Tibial nerve (tissue), 4 donors: ENCODE measurements at regions not wholly inside any gene's neighbourhood (a gene's known extent, or its start where the extent isn't known, plus 50 kb on each side); places are given as distances from the start of the nearest gene placed in this dataset.

ENCODE experiments used
- DNase-seq, 2 donors: peaks; one replicate each; pipeline ENCODE4 v3.0.0-alpha.2; 2019; ENCODE audit warnings: low spot score in 2 of 2
- H3K27ac ChIP-seq, 4 donors: fragments of 200-600 bp; sonication (generic) in 3 of 4; one replicate each; pipeline ENCODE4 v1.5.1; 2017 to 2019; ENCODE audit warnings: mild to moderate bottlenecking in 1 of 4
- H3K27me3 ChIP-seq, 2 donors: fragments of 200-600 bp; sonication (generic) in 1 of 2; one replicate each; pipeline versions ENCODE4 v1.5.1 to v1.6.0; 2017 to 2019
- H3K36me3 ChIP-seq, 3 donors: fragments of 200-600 bp; sonication (generic); one replicate each; pipeline ENCODE4 v1.5.1; 2018 to 2019
- H3K4me1 ChIP-seq, 4 donors: fragments of 200-600 bp; sonication (generic) in 3 of 4; one replicate each; pipeline ENCODE4 v1.5.1; 2017 to 2019
- H3K4me3 ChIP-seq, 4 donors: fragments of 200-600 bp; sonication (generic) in 3 of 4; one replicate each; pipeline ENCODE4 v1.5.1; 2017 to 2019; ENCODE audit warnings: mild to moderate bottlenecking in 1 of 4, moderate library complexity in 1 of 4
- H3K9me3 ChIP-seq, 4 donors: fragments of 200-600 bp; sonication (generic) in 3 of 4; one replicate each; pipeline ENCODE4 v1.5.1; 2017 to 2019
- CTCF ChIP-seq, 5 experiments: fragments of 200-600 bp in 3 of 5; fragments of 450-650 bp in 2 of 5; sonication (generic) in 3 of 5; IDR thresholded peaks; one replicate each; pipeline ENCODE4 v1.5.1; 2016 to 2019; ENCODE audit warnings: antibody characterized with exemption in 5 of 5, mild to moderate bottlenecking in 3 of 5, moderate library complexity in 2 of 5
- EP300 ChIP-seq, 2 donors: sonication (generic); formaldehyde crosslinking; IDR thresholded peaks; one replicate each; pipeline ENCODE4 v1.6.1; 2017; ENCODE audit warnings: antibody characterized with exemption in 2 of 2, mild to moderate bottlenecking in 1 of 2
- POLR2A ChIP-seq, 2 donors: fragments of 450-650 bp; IDR thresholded peaks; one replicate each; pipeline ENCODE4 v1.6.1; 2017; ENCODE audit warnings: antibody characterized with exemption in 2 of 2, mild to moderate bottlenecking in 2 of 2, moderate library complexity in 2 of 2
- WGBS, 2 donors: methylation state at CpG; one replicate each; pipeline ENCODE4 v1.1.5; 2018; 5-methylcytosine and 5-hydroxymethylcytosine counted together

DNA sequence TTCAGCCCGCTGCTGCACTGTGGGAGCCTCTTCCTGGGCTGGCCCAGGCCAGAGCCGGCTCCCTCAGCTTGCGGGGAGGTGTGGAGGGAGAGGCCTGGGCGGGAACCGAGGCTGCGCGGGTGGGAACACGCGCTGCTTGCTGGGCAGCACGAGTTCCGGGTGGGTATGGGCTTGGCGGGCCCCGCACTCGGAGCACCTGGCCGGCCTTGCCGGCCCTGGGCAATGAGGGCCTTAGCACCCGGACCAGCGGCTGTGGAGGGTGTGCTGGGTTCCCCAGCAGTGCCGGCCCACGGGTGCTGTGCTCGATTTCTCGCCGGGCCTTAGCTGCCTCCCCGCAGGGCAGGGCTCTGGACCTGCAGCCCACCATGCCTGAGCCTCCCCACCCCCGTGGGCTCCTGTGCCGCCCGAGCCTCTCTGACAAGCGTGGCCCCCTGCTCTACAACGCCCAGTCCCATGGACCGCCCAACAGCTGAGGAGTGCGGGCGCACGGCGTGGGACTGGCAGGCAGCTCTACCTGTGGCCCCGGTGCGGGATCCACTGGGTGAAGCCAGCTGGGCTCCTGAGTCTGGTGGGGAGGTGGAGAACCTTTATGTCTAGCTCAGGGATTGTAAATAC, 1366.4 kb upstream of the NUDT12 start:
- no peak for TF ChIP-seq EP300 (IDR thresholded peaks at IDR 0.05)
- TF ChIP-seq CTCF (IDR thresholded peaks at IDR 0.05): no peak
- TF ChIP-seq POLR2A (IDR thresholded peaks at IDR 0.05): no peak
- H3K27ac ChIP-seq: no peak overlapping the region
- DNase-seq: no peak
- WGBS, 2 donors: 95 to 96% methylated on average over 14 to 36 of the region's 36 CpGs
- no peaks in the 10 kb centered on the region for H3K27me3 ChIP-seq
- peaks cover 0 to 10% (median 0%) of the 10 kb centered on the region in 4 donors for H3K9me3 ChIP-seq
- no peaks in the 10 kb centered on the region for H3K36me3 ChIP-seq
- H3K4me3 ChIP-seq: no peak overlapping the region
- no peaks in the 10 kb centered on the region for H3K4me1 ChIP-seq

- no peak for TF ChIP-seq EP300 (IDR thresholded peaks at IDR 0.05)
- no peak for TF ChIP-seq CTCF (IDR thresholded peaks at IDR 0.05)
- no peak for TF ChIP-seq POLR2A (IDR thresholded peaks at IDR 0.05)
- no peak overlapping the region for H3K4me3 ChIP-seq
- no peak overlapping the region for H3K27ac ChIP-seq
- no peaks in the 10 kb centered on the region for H3K4me1 ChIP-seq
- no peak for DNase-seq
- no peaks in the 10 kb centered on the region for H3K36me3 ChIP-seq
- H3K9me3 ChIP-seq: no peaks in the 10 kb centered on the region
- H3K27me3 ChIP-seq: no peaks in the 10 kb centered on the region
- WGBS, 2 donors: 75 to 91% methylated on average over 1 of the region's 1 CpG
Measured at GRCh38 chr5:104915226-104915625, 1352.6 kb upstream of the NUDT12 start.

- WGBS, 2 donors: 85 to 88% methylated on average over 2 of the region's 2 CpGs
- H3K9me3 ChIP-seq: no peaks in the 10 kb centered on the region
- no peak overlapping the region for H3K4me3 ChIP-seq
- H3K4me1 ChIP-seq: no peaks in the 10 kb centered on the region
- no peak for DNase-seq
- H3K27me3 ChIP-seq: no peaks in the 10 kb centered on the region
- no peak overlapping the region for H3K27ac ChIP-seq
- H3K36me3 ChIP-seq: no peaks in the 10 kb centered on the region
- TF ChIP-seq POLR2A (IDR thresholded peaks at IDR 0.05) (no peak), EP300 (IDR thresholded peaks at IDR 0.05) (no peak), CTCF (IDR thresholded peaks at IDR 0.05) (no peak)
Measured at GRCh38 chr5:104914536-104915070, 1352.0 kb upstream of the NUDT12 start.

DNA sequence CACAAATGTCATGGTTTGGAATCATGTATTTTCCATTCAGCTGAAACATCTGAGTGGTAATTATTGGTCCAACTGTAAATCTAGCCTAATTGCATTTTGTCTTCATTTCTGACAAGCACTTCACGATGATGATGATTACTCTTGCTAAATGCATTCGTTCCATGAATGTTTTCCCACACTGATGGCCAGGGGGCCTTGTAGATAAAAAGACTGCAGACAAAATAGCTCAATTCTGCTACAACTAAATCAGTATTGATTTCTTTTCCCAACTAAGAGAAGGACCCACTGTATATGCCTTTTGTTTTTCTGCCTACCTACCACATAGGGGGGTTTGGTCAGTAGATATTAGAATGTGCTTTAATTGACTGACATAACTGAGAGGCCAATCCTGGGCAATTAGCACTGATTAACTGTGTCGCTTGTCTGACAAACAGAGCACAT, 1351.3 kb upstream of the NUDT12 start:
- WGBS, 2 donors: 66 to 77% methylated on average over 3 of the region's 3 CpGs
- no peak overlapping the region for H3K27ac ChIP-seq
- DNase-seq: no peak
- no peaks in the 10 kb centered on the region for H3K27me3 ChIP-seq
- TF ChIP-seq EP300 (IDR thresholded peaks at IDR 0.05): no peak
- no peak for TF ChIP-seq CTCF (IDR thresholded peaks at IDR 0.05)
- TF ChIP-seq POLR2A (IDR thresholded peaks at IDR 0.05): no peak
- H3K4me1 ChIP-seq: no peaks in the 10 kb centered on the region
- H3K4me3 ChIP-seq: no peak overlapping the region
- H3K36me3 ChIP-seq: no peaks in the 10 kb centered on the region
- no peaks in the 10 kb centered on the region for H3K9me3 ChIP-seq

- Histone ChIP-seq H3K27me3 (no peaks in the 10 kb centered on the region), H3K36me3 (no peaks in the 10 kb centered on the region), H3K9me3 (no peaks in the 10 kb centered on the region), H3K27ac (no peak overlapping the region), H3K4me3 (no peak overlapping the region), H3K4me1 (no peaks in the 10 kb centered on the region)
- no peak for DNase-seq
- 18 to 36% methylated on average over 2 of the region's 2 CpGs for WGBS, 2 donors
- TF ChIP-seq CTCF (IDR thresholded peaks at IDR 0.05): no peak
- TF ChIP-seq POLR2A (IDR thresholded peaks at IDR 0.05): no peak
- TF ChIP-seq EP300 (IDR thresholded peaks at IDR 0.05): no peak
Measured at GRCh38 chr5:104909803-104910202, 1347.2 kb upstream of the NUDT12 start.
